Mesodermal cell (in vitro differentiated cells): ENCODE measurements at regions not wholly inside any gene's neighbourhood (a gene's known extent, or its start where the extent isn't known, plus 50 kb on each side); places are given as distances from the start of the nearest gene placed in this dataset.

Experiments used
- H3K27ac ChIP-seq: 2 replicates; pipeline ENCODE4 v1.7.0; 2013; ENCODE audit warnings: mild to moderate bottlenecking, low read depth, low read length, moderate library complexity; ENCODE audit not compliant: severe bottlenecking
- H3K36me3 ChIP-seq: 2 replicates; pipeline ENCODE4 v1.7.1; 2013; ENCODE audit warnings: mild to moderate bottlenecking, low read length, moderate library complexity; ENCODE audit not compliant: control insufficient read depth, insufficient read depth
- H3K4me1 ChIP-seq: one replicate; pipeline ENCODE4 v1.7.1; 2013; ENCODE audit warnings: mild to moderate bottlenecking, low read length; ENCODE audit not compliant: insufficient read depth, control insufficient read depth, poor library complexity, severe bottlenecking
- H3K4me3 ChIP-seq: 2 replicates; pipeline ENCODE4 v1.7.0; 2013; ENCODE audit warnings: low read length, control low read depth, mild to moderate bottlenecking; ENCODE audit not compliant: insufficient read depth, poor library complexity, severe bottlenecking; ENCODE audit errors: extremely low read depth
- H3K9me3 ChIP-seq: 2 replicates; pipeline ENCODE4 v1.7.1; 2013; ENCODE audit warnings: mild to moderate bottlenecking, low read length, moderate library complexity; ENCODE audit not compliant: control insufficient read depth
- WGBS, 2 experiments: methylation state at CpG; one replicate each; pipeline ENCODE4 v1.1.5; 2013; ENCODE audit warnings: missing lambda C conversion rate in 2 of 2; ENCODE audit not compliant: insufficient coverage in 2 of 2; 5-methylcytosine and 5-hydroxymethylcytosine counted together

GRCh38 chr1:200354243-200354642 is 55.6 kb downstream of the ZNF281 start:
- Histone ChIP-seq H3K36me3 (no peaks in the 10 kb centered on the region), H3K27ac (no peak overlapping the region), H3K4me3 (no peak overlapping the region), H3K4me1 (peaks cover 16% of the 10 kb centered on the region), H3K9me3 (no peaks in the 10 kb centered on the region)
- no CpG with 5 or more reads among the region's 2 CpGs for WGBS, 2 experiments

GRCh38 chr1:200353232-200353631 is 56.6 kb downstream of the ZNF281 start:
- Histone ChIP-seq H3K27ac (peak overlapping the region; percentile 53), H3K36me3 (no peaks in the 10 kb centered on the region), H3K4me1 (peaks cover 16% of the 10 kb centered on the region), H3K4me3 (no peak overlapping the region), H3K9me3 (no peaks in the 10 kb centered on the region)
- WGBS, 2 experiments: 80 to 92% methylated on average over 1 of the region's 1 CpG

- Histone ChIP-seq H3K4me1 (peaks cover 16% of the 10 kb centered on the region), H3K27ac (no peak overlapping the region), H3K4me3 (no peak overlapping the region), H3K36me3 (no peaks in the 10 kb centered on the region), H3K9me3 (no peaks in the 10 kb centered on the region)
- 83 to 93% methylated on average over 1 to 2 of the region's 4 CpGs for WGBS, 2 experiments
Observed at GRCh38 chr1:200351826-200352549, 57.8 kb downstream of the ZNF281 start.

GRCh38 chr1:200351425-200351824 is 58.4 kb downstream of the ZNF281 start:
- H3K4me3 ChIP-seq: no peak overlapping the region
- 85 to 100% methylated on average over 1 to 3 of the region's 4 CpGs for WGBS, 2 experiments
- H3K27ac ChIP-seq: no peak overlapping the region

GRCh38 chr1:200346700-200347099 is 63.1 kb downstream of the ZNF281 start:
- Histone ChIP-seq H3K9me3 (no peaks in the 10 kb centered on the region), H3K27ac (no peak overlapping the region), H3K4me3 (no peak overlapping the region), H3K4me1 (peaks cover under 1% of the 10 kb centered on the region), H3K36me3 (no peaks in the 10 kb centered on the region)
- 95 to 100% methylated on average over 2 to 6 of the region's 9 CpGs for WGBS, 2 experiments

More at GRCh38 chr1:200351425-200351824, 58.4 kb downstream of the ZNF281 start:
- Histone ChIP-seq H3K9me3 (no peaks in the 10 kb centered on the region), H3K36me3 (no peaks in the 10 kb centered on the region), H3K4me1 (peaks cover 16% of the 10 kb centered on the region)

- H3K4me1 ChIP-seq: no peaks in the 10 kb centered on the region
- H3K9me3 ChIP-seq: no peaks in the 10 kb centered on the region
- no peak overlapping the region for H3K4me3 ChIP-seq
- no CpG with 5 or more reads among the region's 4 CpGs for WGBS, 2 experiments
- no peaks in the 10 kb centered on the region for H3K36me3 ChIP-seq
- H3K27ac ChIP-seq: no peak overlapping the region
Observed at GRCh38 chr1:200345520-200345919, 64.3 kb downstream of the ZNF281 start.

- H3K36me3 ChIP-seq: no peaks in the 10 kb centered on the region
- H3K27ac ChIP-seq: no peak overlapping the region
- H3K9me3 ChIP-seq: no peaks in the 10 kb centered on the region
- no peak overlapping the region for H3K4me3 ChIP-seq
- H3K4me1 ChIP-seq: no peaks in the 10 kb centered on the region
- 100% methylated on average over 2 of the region's 2 CpGs; no CpG with 5 or more reads in 1 of the 2 experiments for WGBS, 2 experiments
Observed at GRCh38 chr1:200343874-200344273, 66.0 kb downstream of the ZNF281 start.

GRCh38 chr1:200342511-200343311 is 67.1 kb downstream of the ZNF281 start:
- Histone ChIP-seq H3K36me3 (no peaks in the 10 kb centered on the region), H3K4me3 (no peak overlapping the region), H3K27ac (no peak overlapping the region), H3K9me3 (no peaks in the 10 kb centered on the region), H3K4me1 (peaks cover 5% of the 10 kb centered on the region)
- WGBS, 2 experiments: 91 to 92% methylated on average over 3 to 5 of the region's 5 CpGs

- 100% methylated on average over 1 of the region's 2 CpGs; no CpG with 5 or more reads in 1 of the 2 experiments for WGBS, 2 experiments
- no peak overlapping the region for H3K4me3 ChIP-seq
- peaks cover 25% of the 10 kb centered on the region for H3K4me1 ChIP-seq
- H3K9me3 ChIP-seq: no peaks in the 10 kb centered on the region
- no peaks in the 10 kb centered on the region for H3K36me3 ChIP-seq
- H3K27ac ChIP-seq: no peak overlapping the region
Observed at GRCh38 chr1:200338451-200338850, 71.4 kb downstream of the ZNF281 start.

GRCh38 chr1:200337831-200338230 is 72.0 kb downstream of the ZNF281 start:
- H3K27ac ChIP-seq: no peak overlapping the region
- 89 to 100% methylated on average over 1 to 3 of the region's 3 CpGs for WGBS, 2 experiments
- H3K9me3 ChIP-seq: no peaks in the 10 kb centered on the region
- no peak overlapping the region for H3K4me3 ChIP-seq
- peaks cover 25% of the 10 kb centered on the region for H3K4me1 ChIP-seq
- no peaks in the 10 kb centered on the region for H3K36me3 ChIP-seq

- no peaks in the 10 kb centered on the region for H3K9me3 ChIP-seq
- H3K4me3 ChIP-seq: no peak overlapping the region
- H3K36me3 ChIP-seq: no peaks in the 10 kb centered on the region
- 100% methylated on average over 1 of the region's 2 CpGs for WGBS, 2 experiments
- peak overlapping the region; percentile 88 for H3K27ac ChIP-seq
- peaks cover 25% of the 10 kb centered on the region for H3K4me1 ChIP-seq
Observed at GRCh38 chr1:200337410-200337809, 72.4 kb downstream of the ZNF281 start.
